IPS DF 4.7 (cell line): ENCODE measurements at regions not wholly inside any gene's neighbourhood (a gene's known extent, or its start where the extent isn't known, plus 50 kb on each side); places are given as distances from the start of the nearest gene placed in this dataset.
A peak's percentile ranks its signal among the peaks of the same experiment; 100 is the strongest.

Experiments used
- DNase-seq: peaks from one replicate; pipeline ENCODE4 v3.0.0-alpha.2; 2013; ENCODE audit warnings: low spot score; ENCODE audit errors: extremely low read depth

- peak; percentile 66 for DNase-seq
Observed at GRCh38 chr17:79294459-79295071, 219.9 kb downstream of the ENGASE start.

GRCh38 chr17:79292501-79292900 lies 217.9 kb downstream of the ENGASE start:
- no peak for DNase-seq

- DNase-seq = no peak
Observed at GRCh38 chr17:79291391-79291790, 216.8 kb downstream of the ENGASE start.

- DNase-seq = no peak
Observed at GRCh38 chr17:79290726-79291125, 216.1 kb downstream of the ENGASE start.

GRCh38 chr17:79288950-79289349 lies 214.3 kb downstream of the ENGASE start:
- no peak for DNase-seq

GRCh38 chr17:79286440-79286839 lies 211.8 kb downstream of the ENGASE start:
- no peak for DNase-seq

- DNase-seq = no peak
Observed at GRCh38 chr17:79285973-79286372, 211.3 kb downstream of the ENGASE start.

GRCh38 chr17:79282294-79282693 lies 207.7 kb downstream of the ENGASE start:
- no peak for DNase-seq

- DNase-seq = no peak
Observed at GRCh38 chr17:79281803-79282202, 207.2 kb downstream of the ENGASE start.

GRCh38 chr17:79280866-79281572 lies 206.4 kb downstream of the ENGASE start:
- DNase-seq = no peak

GRCh38 chr17:79280010-79280409 lies 205.4 kb downstream of the ENGASE start:
- no peak for DNase-seq

- no peak for DNase-seq
Observed at GRCh38 chr17:79279320-79279719, 204.7 kb downstream of the ENGASE start.

- DNase-seq = no peak
Observed at GRCh38 chr17:79276821-79277220, 202.2 kb downstream of the ENGASE start.

- DNase-seq = no peak
Observed at GRCh38 chr17:79273660-79274059, 199.0 kb downstream of the ENGASE start.

- DNase-seq = no peak
Observed at GRCh38 chr17:79272666-79273219, 198.1 kb downstream of the ENGASE start.

GRCh38 chr17:79272220-79272619 lies 197.6 kb downstream of the ENGASE start:
- no peak for DNase-seq

- DNase-seq = no peak
Observed at GRCh38 chr17:79269620-79270019, 195.0 kb downstream of the ENGASE start.

- DNase-seq = no peak
Observed at GRCh38 chr17:79263191-79263590, 188.6 kb downstream of the ENGASE start.

- DNase-seq = no peak
Observed at GRCh38 chr17:79262624-79263023, 188.0 kb downstream of the ENGASE start.

GRCh38 chr17:79261355-79262072 lies 186.9 kb downstream of the ENGASE start:
- no peak for DNase-seq

GRCh38 chr17:79258843-79259242 lies 184.2 kb downstream of the ENGASE start:
- DNase-seq = no peak

GRCh38 chr17:79258041-79258440 lies 183.4 kb downstream of the ENGASE start:
- DNase-seq = no peak
